ENCODE measurements at regions not wholly inside any gene's neighbourhood (a gene's known extent, or its start where the extent isn't known, plus 50 kb on each side); places are given as distances from the start of the nearest gene placed in this dataset.
"Not testable (repeated sequence)": the region's sequence is repeated elsewhere in the genome, so short reads cannot be mapped to it uniquely, and the experiment has no call there.

GRCh38 chr3:26279091-26279490 is 343.5 kb upstream of the LRRC3B start:
- DNase-seq (ENCODE audit: low read depth): no peak

- no peak for DNase-seq (ENCODE audit: low read depth)
These were observed 342.1 kb upstream of the LRRC3B start for GRCh38 chr3:26280517-26280916.

GRCh38 chr3:26281284-26281985 is 341.1 kb upstream of the LRRC3B start:
- DNase-seq (ENCODE audit: low read depth): no peak

- DNase-seq (ENCODE audit: low read depth): not testable (repeated sequence)
These were observed 338.1 kb upstream of the LRRC3B start for GRCh38 chr3:26284503-26284902.

DNA sequence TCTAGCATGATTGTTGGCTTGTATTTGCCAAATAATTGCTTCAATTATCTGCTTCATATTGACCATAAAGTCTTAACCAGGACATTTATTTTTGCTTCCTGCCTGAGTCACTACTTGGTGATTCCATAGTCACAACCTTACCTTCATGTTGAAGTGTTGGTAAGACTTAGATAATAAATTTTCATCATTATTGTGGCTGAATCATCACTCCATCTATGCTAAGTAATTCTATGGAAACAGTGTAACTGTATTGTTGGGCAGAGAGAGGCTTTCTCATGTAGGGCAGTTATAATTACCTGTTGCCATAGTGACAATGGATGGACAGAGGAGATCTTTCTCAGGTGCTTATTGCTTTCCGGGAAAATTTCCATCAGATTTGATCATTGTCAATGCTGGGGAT is 330.7 kb upstream of the LRRC3B start:
- DNase-seq (ENCODE audit: low read depth): no peak

GRCh38 chr3:26292780-26293179 is 329.8 kb upstream of the LRRC3B start:
- no peak for DNase-seq (ENCODE audit: low read depth)

DNA sequence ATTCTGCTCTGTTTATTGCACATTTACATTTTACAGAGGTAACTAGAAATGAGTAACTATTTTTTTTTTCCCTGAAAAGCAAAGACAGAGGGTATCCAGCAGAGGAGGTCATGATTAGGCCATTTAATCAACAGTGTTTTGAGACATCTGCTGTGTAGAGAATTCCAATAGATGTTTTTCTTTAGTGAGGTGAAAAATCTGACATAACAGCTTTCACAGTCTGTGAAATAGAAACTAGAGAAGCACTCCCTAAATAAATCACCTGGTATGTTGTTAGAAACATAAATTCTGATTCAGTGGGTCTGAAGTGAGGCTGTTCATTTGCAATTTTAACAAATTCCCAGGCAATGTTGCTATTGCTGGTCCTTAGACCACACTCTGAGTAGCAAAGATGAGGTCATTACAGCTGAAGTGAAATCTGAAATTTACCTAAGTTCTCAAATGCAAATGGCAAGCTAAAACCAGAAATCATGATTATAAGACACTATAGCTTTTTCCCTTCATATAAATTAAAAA is 329.2 kb upstream of the LRRC3B start:
- DNase-seq (ENCODE audit: low read depth): no peak

DNA sequence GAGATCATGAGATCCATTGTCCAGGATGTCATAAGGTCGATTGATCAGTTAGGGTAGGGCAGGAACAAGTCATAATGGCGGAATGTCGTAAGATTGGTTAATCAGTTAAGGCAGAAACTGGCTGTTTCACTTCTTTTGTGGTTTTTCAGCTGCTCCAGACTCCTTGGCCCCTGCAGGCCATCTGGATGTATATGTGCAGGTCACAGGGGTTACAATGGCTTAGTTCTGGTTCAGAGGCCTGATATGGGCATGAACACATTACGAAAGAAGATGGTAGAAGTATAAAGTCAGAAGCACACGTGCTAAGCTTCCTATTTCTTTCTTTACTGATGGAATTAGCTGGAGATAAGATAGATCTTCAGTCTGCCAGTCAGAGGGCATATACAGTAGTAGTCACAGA is 315.4 kb upstream of the LRRC3B start:
- no peak for DNase-seq (ENCODE audit: low read depth)

DNA sequence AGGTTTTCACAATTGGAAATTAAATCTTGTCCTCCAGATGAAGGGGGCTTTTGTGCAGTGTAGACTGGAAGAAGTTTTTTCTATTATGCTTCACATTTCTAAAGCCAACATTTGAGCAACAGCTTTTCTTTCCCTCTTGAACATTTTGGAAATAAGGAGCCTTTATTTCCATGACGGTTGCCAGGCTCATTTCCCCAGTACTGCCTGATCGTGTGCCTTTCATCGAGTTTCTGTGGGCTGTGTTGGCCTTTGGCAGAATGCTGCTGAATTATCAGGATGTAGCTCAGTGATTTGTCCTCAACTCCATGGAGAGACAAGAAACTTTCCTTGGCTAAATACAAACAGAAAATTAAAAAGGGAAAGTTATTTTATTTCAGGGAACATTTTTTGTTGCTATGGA is 314.8 kb upstream of the LRRC3B start:
- DNase-seq (ENCODE audit: low read depth): no peak

DNA sequence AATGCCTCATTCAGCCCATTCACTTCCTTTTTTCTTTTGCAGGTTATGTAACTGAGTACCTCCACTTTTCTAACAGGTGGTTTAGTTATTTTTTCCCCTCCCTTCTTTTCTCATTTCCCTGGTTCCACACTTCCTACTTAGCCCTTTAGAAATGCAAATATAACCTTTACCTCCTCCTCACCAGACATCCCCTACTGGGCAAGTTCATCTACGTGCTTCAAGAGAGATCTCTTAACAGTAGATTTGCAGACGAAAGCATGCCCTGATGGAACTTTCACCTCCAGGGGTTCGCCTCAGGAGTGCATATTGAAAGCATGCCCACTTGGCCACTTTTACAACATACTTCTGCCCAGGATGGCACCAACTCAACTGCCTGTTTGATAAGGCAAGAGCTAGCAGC is 314.1 kb upstream of the LRRC3B start:
- no peak for DNase-seq (ENCODE audit: low read depth)

- not testable (repeated sequence) for DNase-seq (ENCODE audit: low read depth)
These were observed 313.0 kb upstream of the LRRC3B start for GRCh38 chr3:26309536-26309935.

DNA sequence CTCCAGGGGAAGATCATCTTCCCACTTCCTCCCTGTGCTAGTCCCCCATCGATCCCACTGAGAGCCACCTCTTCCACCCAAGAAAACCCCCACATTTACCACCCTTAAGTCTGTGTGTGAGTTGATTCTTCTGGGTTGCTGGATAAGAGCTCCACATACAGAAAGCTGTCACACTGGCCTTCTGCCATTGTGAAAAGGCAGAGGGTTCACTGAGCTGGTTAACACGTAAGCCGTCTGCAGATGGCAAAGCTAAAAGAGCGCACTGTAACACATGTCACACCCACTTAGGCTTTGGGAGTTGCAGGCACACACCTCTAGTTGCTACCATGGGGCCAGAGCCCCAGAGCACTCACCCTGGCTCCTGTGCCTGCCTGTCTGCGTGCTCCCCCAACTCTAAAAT is 309.8 kb upstream of the LRRC3B start:
- DNase-seq (ENCODE audit: low read depth): no peak

- DNase-seq (ENCODE audit: low read depth): no peak
These were observed 306.1 kb upstream of the LRRC3B start for GRCh38 chr3:26316472-26316871.

- DNase-seq (ENCODE audit: low read depth): not testable (repeated sequence)
These were observed 298.8 kb upstream of the LRRC3B start for GRCh38 chr3:26323741-26324140.

GRCh38 chr3:26340001-26340400 is 282.6 kb upstream of the LRRC3B start:
- DNase-seq (ENCODE audit: low read depth): no peak

DNA sequence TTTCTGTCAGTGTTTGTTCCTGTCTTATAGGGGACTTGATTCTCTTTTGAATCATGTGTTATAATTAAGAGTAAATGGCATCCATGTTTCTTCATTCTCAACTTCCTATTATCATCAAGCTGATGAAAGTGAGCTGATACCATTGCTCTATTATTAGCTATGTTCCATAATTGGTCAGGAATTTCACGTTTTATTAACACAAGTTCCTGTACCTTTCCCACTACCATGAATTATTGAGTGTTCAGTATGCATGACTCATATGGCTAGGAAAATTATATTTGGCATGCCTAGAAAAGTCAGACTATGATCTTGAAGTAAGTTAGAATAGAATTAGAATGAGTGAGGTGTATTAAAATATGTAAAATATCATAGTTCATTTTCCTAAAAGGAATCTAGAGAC is 278.9 kb upstream of the LRRC3B start:
- DNase-seq (ENCODE audit: low read depth): no peak

- no peak for DNase-seq (ENCODE audit: low read depth)
These were observed 277.0 kb upstream of the LRRC3B start for GRCh38 chr3:26345613-26346012.

- DNase-seq (ENCODE audit: low read depth): no peak
These were observed 276.1 kb upstream of the LRRC3B start for GRCh38 chr3:26346497-26346896.

- no peak for DNase-seq (ENCODE audit: low read depth)
These were observed 275.4 kb upstream of the LRRC3B start for GRCh38 chr3:26347150-26347549.

DNA sequence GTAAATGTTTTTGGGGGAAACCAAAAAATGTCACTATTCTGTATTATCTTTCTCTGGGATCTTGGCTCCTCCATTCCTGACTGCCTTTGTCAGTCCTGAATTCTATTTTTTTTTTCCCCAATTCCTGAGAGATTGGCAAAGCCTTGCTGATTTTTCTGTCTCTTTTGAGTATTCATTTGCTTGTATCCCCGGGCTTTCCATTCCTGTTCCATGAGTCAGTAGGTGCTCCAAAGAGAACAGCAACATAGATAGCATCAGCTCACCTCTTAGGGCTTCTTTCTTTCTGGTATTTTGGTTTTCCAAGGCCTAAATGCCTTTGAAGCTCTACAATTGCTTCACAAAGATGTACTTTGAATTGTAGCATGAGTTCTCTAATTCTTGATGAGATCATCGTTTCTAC is 271.7 kb upstream of the LRRC3B start:
- no peak for DNase-seq (ENCODE audit: low read depth)

DNA sequence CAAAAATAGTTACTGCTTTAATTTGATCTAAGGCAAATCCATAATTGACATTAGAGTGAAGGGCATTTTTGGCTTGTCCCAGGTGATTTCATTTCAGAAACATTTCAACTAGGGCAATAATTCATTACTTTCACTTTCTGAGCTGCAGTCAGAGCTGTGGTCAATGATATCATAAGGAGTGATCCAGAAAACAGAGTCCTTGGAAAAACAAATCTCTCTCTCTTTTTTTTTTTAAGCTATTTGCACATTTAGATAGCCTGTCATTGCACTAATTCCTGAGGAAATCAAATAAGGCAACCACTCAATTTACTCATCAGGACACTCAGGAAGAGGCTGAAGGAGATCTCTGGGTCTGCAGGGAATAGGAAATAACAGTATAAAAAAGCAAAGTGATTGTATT is 269.5 kb upstream of the LRRC3B start:
- no peak for DNase-seq (ENCODE audit: low read depth)

- DNase-seq (ENCODE audit: low read depth): no peak
These were observed 264.2 kb upstream of the LRRC3B start for GRCh38 chr3:26358405-26358804.

GRCh38 chr3:26365706-26366105 is 256.9 kb upstream of the LRRC3B start:
- DNase-seq (ENCODE audit: low read depth): no peak

GRCh38 chr3:26368312-26368711 is 254.3 kb upstream of the LRRC3B start:
- DNase-seq (ENCODE audit: low read depth): no peak

Measured in Daoy (cell line).